Caco-2 (cell line): ENCODE measurements at regions not wholly inside any gene's neighbourhood (a gene's known extent, or its start where the extent isn't known, plus 50 kb on each side); places are given as distances from the start of the nearest gene placed in this dataset.

Experiments
- BruUV-seq: library from RNA; stranded (reverse); fragments of 400-500 nt; replicated peaks from 2 replicates; lab custom pipeline; 2021; lab: Mats Ljungman, UMichigan
- CTCF ChIA-PET: fragments of 300-600 bp; sonication (Branson Sonifier 250); formaldehyde crosslinking; loops from one replicate; lab custom pipeline; 2022; ENCODE audit warnings: antibody characterized with exemption; lab: Charles Lee
- POLR2A ChIA-PET: fragments of 300-600 bp; sonication (Branson Sonifier 250); formaldehyde crosslinking; loops from one replicate; lab custom pipeline; 2022; ENCODE audit warnings: antibody characterized with exemption; lab: Charles Lee
- DNase-seq, 2 experiments: peaks; one replicate each; pipeline versions ENCODE4 v3.0.0 to v3.0.0-alpha.2; 2020 to 2022
- H3K27me3 ChIP-seq: replicated peaks from 2 replicates; pipeline ENCODE4 v1.6.0; 2011; ENCODE audit warnings: low read length; ENCODE audit not compliant: control insufficient read depth, insufficient read depth
- H3K36me3 ChIP-seq: 2 replicates; pipeline ENCODE4 v1.5.1; 2011; ENCODE audit warnings: low read length; ENCODE audit not compliant: control insufficient read depth, insufficient read depth
- H3K4me1 ChIP-seq: fragments of 250-450 bp; sonication (Bioruptor Pico); 2 replicates; pipeline ENCODE4 v1.5.1; 2020; ENCODE audit warnings: mild to moderate bottlenecking
- H3K4me3 ChIP-seq: 2 replicates; pipeline ENCODE4 v1.5.1; 2011; ENCODE audit warnings: low read depth, mild to moderate bottlenecking, control low read depth, low read length
- H3K9me3 ChIP-seq: fragments of 250-450 bp; sonication (Bioruptor Pico); 2 replicates; pipeline ENCODE4 v1.5.1; 2020; ENCODE audit warnings: mild to moderate bottlenecking, moderate library complexity
- H3K27ac Mint-ChIP-seq: one replicate; pipeline ENCODE4 v1.8.0; 2022; ENCODE audit warnings: mixed read lengths; ENCODE audit not compliant: unreplicated experiment
- H3K27me3 Mint-ChIP-seq: one replicate; pipeline ENCODE4 v1.8.0; 2022; ENCODE audit warnings: mixed read lengths; ENCODE audit not compliant: insufficient read depth, unreplicated experiment
- H3K36me3 Mint-ChIP-seq: one replicate; pipeline ENCODE4 v1.8.0; 2022; ENCODE audit warnings: mild to moderate bottlenecking, mixed read lengths; ENCODE audit not compliant: insufficient read depth, unreplicated experiment
- H3K4me1 Mint-ChIP-seq: one replicate; pipeline ENCODE4 v1.8.0; 2022; ENCODE audit warnings: low read depth, mixed read lengths; ENCODE audit not compliant: unreplicated experiment
- H3K4me3 Mint-ChIP-seq: one replicate; pipeline ENCODE4 v1.8.0; 2022; ENCODE audit warnings: mild to moderate bottlenecking, moderate library complexity, mixed read lengths; ENCODE audit not compliant: unreplicated experiment
- H3K9me3 Mint-ChIP-seq: one replicate; pipeline ENCODE4 v1.8.0; 2022; ENCODE audit warnings: mixed read lengths; ENCODE audit not compliant: unreplicated experiment
- CTCF ChIP-seq, 2 experiments: fragments of 200-600 bp in 1 of 2; IDR thresholded peaks; 1 replicate in 1 of 2; 2 replicates in 1 of 2; pipeline versions ENCODE4 v1.5.1 to v1.8.0; 2011 to 2022; ENCODE audit warnings: antibody characterized with exemption in 1 of 2, control low read depth in 1 of 2, inconsistent platforms in 1 of 2, low read depth in 1 of 2, low read length in 1 of 2, mild to moderate bottlenecking in 1 of 2, moderate library complexity in 1 of 2; ENCODE audit not compliant: insufficient read depth in 1 of 2, severe bottlenecking in 1 of 2, unreplicated experiment in 1 of 2
- intact Hi-C: fragments of 100-400 bp; cut with micrococcal nuclease; formaldehyde crosslinking; loops from one replicate; pipeline ENCODE4 v1.10.0; 2022; ENCODE audit not compliant: unreplicated experiment

DNA sequence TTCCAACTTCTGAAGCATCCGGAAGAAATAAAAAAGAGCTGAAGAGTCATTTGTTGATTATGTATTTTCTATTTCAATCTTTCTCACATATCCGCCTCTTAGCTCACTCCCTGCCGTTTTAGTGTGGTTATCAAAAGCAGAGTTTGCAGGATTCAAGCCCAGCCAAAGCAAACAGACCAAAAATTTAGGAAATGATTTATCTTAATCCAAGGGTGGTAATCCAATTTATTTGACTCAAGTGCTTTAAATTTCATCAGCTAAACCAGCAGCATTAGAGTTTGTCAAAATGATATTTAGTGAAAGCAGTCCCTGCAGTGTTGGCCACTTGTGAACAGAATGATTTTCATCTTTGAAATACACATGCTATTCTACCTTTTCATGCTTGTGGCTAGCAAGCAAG, 129.3 kb upstream of the CCDC68 start:
- POLR2A ChIA-PET = no interaction called here
- H3K4me3 Mint-ChIP-seq = no peak overlapping the region
- intact Hi-C loops = no loop called here

GRCh38 chr18:55088000-55088401, 128.7 kb upstream of the CCDC68 start:
- no peaks in the 10 kb centered on the region for H3K9me3 ChIP-seq
- intact Hi-C loops = no loop called here
- DNase-seq = no peak
- peaks cover 7% of the 10 kb centered on the region for H3K4me1 Mint-ChIP-seq
- no peak overlapping the region for H3K27ac Mint-ChIP-seq
- no peak overlapping the region for H3K4me3 Mint-ChIP-seq
- no TSS peak for BruUV-seq
- H3K27me3 Mint-ChIP-seq = no peaks in the 10 kb centered on the region
- H3K9me3 Mint-ChIP-seq = no peaks in the 10 kb centered on the region
- H3K36me3 ChIP-seq = no peaks in the 10 kb centered on the region
- no peaks in the 10 kb centered on the region for H3K27me3 ChIP-seq
- H3K4me1 ChIP-seq = peaks cover 14% of the 10 kb centered on the region
- ChIA-PET CTCF (no interaction called here), POLR2A (no interaction called here)
- no peak for TF ChIP-seq CTCF (IDR thresholded peaks at IDR 0.05; ENCODE audit: insufficient read depth in 1 of 2, low read depth in 1 of 2, low read length in 1 of 2, severe bottlenecking in 1 of 2, unreplicated experiment in 1 of 2)
- H3K36me3 Mint-ChIP-seq = no peaks in the 10 kb centered on the region
- H3K4me3 ChIP-seq = no peak overlapping the region

More for the DNA sequence above, 129.3 kb upstream of the CCDC68 start:
- no peak for DNase-seq
- no peak overlapping the region for H3K4me3 ChIP-seq
- no TSS peak for BruUV-seq
- H3K36me3 ChIP-seq = no peaks in the 10 kb centered on the region
- Mint-ChIP-seq H3K27ac (no peak overlapping the region), H3K36me3 (no peaks in the 10 kb centered on the region), H3K4me1 (peaks cover 13% of the 10 kb centered on the region), H3K27me3 (no peaks in the 10 kb centered on the region), H3K9me3 (no peaks in the 10 kb centered on the region)
- peaks cover 14% of the 10 kb centered on the region for H3K4me1 ChIP-seq
- CTCF ChIA-PET = no interaction called here
- H3K9me3 ChIP-seq = no peaks in the 10 kb centered on the region
- H3K27me3 ChIP-seq = no peaks in the 10 kb centered on the region
- no peak for TF ChIP-seq CTCF (IDR thresholded peaks at IDR 0.05; ENCODE audit: insufficient read depth in 1 of 2, low read depth in 1 of 2, low read length in 1 of 2, severe bottlenecking in 1 of 2, unreplicated experiment in 1 of 2)

- Mint-ChIP-seq H3K36me3 (no peaks in the 10 kb centered on the region), H3K9me3 (no peaks in the 10 kb centered on the region), H3K4me3 (no peak overlapping the region), H3K27ac (no peak overlapping the region), H3K27me3 (no peaks in the 10 kb centered on the region), H3K4me1 (peaks cover 7% of the 10 kb centered on the region)
- H3K9me3 ChIP-seq = no peaks in the 10 kb centered on the region
- no TSS peak for BruUV-seq
- H3K27me3 ChIP-seq = no peaks in the 10 kb centered on the region
- TF ChIP-seq CTCF (IDR thresholded peaks at IDR 0.05; ENCODE audit: insufficient read depth in 1 of 2, low read depth in 1 of 2, low read length in 1 of 2, severe bottlenecking in 1 of 2, unreplicated experiment in 1 of 2) = no peak
- intact Hi-C loops = no loop called here
- H3K4me1 ChIP-seq = peaks cover 14% of the 10 kb centered on the region
- no peaks in the 10 kb centered on the region for H3K36me3 ChIP-seq
- no peak overlapping the region for H3K4me3 ChIP-seq
- DNase-seq = no peak
- ChIA-PET CTCF (no interaction called here), POLR2A (no interaction called here)
Observed at GRCh38 chr18:55086906-55087305, 127.6 kb upstream of the CCDC68 start.
